ENCODE measurements at regions not wholly inside any gene's neighbourhood (a gene's known extent, or its start where the extent isn't known, plus 50 kb on each side); places are given as distances from the start of the nearest gene placed in this dataset.

DNA sequence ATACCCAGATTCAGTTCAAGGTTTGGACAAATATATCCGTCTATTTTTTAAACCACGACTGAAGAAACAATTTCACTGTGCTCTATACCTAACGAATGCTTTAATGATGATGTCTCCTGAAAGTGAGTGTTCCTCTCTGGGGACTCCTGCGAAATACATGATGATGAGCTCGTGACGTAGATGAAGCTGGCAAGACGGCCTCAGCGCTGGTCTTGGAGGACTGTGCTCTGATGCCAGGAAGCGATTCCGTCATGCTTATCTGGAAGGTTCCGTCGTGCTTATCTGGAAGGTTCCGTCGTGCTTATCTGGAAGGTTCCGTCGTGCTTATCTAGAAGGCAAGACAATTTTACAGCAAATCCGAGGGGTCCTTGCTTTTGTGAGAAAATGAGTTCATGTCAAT lies 250.8 kb upstream of the IRX2 start:
- TF ChIP-seq, protein P1, sequence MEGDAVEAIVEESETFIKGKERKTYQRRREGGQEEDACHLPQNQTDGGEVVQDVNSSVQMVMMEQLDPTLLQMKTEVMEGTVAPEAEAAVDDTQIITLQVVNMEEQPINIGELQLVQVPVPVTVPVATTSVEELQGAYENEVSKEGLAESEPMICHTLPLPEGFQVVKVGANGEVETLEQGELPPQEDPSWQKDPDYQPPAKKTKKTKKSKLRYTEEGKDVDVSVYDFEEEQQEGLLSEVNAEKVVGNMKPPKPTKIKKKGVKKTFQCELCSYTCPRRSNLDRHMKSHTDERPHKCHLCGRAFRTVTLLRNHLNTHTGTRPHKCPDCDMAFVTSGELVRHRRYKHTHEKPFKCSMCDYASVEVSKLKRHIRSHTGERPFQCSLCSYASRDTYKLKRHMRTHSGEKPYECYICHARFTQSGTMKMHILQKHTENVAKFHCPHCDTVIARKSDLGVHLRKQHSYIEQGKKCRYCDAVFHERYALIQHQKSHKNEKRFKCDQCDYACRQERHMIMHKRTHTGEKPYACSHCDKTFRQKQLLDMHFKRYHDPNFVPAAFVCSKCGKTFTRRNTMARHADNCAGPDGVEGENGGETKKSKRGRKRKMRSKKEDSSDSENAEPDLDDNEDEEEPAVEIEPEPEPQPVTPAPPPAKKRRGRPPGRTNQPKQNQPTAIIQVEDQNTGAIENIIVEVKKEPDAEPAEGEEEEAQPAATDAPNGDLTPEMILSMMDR (IDR thresholded peaks at IDR 0.05) = no peak
- no peak for TF ChIP-seq POLR2A (IDR thresholded peaks at IDR 0.05)
